PC-3 (cell line): ENCODE measurements at regions not wholly inside any gene's neighbourhood (a gene's known extent, or its start where the extent isn't known, plus 50 kb on each side); places are given as distances from the start of the nearest gene placed in this dataset.

Source experiments
- EZH2 ChIP-seq: fragments of 300-600 bp; sonication (generic); IDR thresholded peaks from one replicate; pipeline ENCODE4 v1.6.1; 2017; ENCODE audit warnings: antibody characterized with exemption, mild to moderate bottlenecking, low read length; ENCODE audit not compliant: unreplicated experiment
- TF ChIP-seq, protein P1 (sequence below): fragments of 300-600 bp; sonication (generic); conservative IDR thresholded peaks from 2 replicates; pipeline ENCODE4 v1.5.1; 2017; ENCODE audit warnings: antibody characterized with exemption, low read depth, mild to moderate bottlenecking, low read length

DNA sequence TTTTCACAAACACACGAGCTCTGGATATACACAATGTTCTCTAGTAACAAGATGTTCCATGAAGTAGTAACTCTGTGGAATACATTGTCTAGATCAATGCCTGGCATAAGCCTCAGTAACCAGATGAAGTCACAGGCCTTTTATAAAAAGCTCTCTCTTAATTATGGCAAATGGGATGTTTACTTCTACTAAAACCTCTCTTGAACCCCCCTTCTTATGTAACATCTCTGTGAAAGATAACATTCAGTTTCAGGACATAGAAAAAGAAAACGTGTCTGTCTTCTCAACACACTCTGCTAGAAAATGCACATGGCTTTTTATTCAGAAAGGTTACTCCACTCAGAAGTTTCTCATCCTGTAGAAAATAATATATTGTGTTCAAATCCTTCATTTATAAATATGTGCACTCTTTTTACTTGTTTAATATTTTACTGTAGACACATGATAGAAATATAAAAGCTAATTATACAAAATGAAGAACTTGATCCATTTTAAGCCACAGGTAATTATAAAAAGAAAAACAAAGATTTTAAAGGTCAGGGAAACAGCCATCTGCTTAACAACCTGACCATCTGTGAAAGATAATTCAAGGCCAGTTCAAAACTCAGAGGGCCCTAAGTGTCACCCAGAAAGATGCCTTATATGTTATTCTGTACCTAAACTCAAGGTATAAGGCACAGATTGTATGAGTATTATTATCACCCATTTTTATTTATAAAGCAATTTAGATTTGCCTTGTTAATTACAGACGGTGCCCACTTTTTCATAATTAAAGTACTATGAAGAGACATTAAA, 812.0 kb downstream of the CDH18 start:
- TF ChIP-seq, protein P1, sequence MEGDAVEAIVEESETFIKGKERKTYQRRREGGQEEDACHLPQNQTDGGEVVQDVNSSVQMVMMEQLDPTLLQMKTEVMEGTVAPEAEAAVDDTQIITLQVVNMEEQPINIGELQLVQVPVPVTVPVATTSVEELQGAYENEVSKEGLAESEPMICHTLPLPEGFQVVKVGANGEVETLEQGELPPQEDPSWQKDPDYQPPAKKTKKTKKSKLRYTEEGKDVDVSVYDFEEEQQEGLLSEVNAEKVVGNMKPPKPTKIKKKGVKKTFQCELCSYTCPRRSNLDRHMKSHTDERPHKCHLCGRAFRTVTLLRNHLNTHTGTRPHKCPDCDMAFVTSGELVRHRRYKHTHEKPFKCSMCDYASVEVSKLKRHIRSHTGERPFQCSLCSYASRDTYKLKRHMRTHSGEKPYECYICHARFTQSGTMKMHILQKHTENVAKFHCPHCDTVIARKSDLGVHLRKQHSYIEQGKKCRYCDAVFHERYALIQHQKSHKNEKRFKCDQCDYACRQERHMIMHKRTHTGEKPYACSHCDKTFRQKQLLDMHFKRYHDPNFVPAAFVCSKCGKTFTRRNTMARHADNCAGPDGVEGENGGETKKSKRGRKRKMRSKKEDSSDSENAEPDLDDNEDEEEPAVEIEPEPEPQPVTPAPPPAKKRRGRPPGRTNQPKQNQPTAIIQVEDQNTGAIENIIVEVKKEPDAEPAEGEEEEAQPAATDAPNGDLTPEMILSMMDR, result no peak
- no peak for TF ChIP-seq EZH2
